GM23338 (cell line): ENCODE measurements at regions not wholly inside any gene's neighbourhood (a gene's known extent, or its start where the extent isn't known, plus 50 kb on each side); places are given as distances from the start of the nearest gene placed in this dataset.

Experiments used
- ATAC-seq: fragments of 200-7000 bp; cut with Tn5 transposase; 3 replicates; pipeline ENCODE4 v1.9.1; 2020
- DNase-seq: peaks from one replicate; pipeline ENCODE4 v3.0.0-alpha.2; 2015; ENCODE audit warnings: low spot score
- H2AFZ ChIP-seq: fragments of 200-600 bp; sonication (generic); 2 replicates; pipeline ENCODE4 v1.8.0; 2016; ENCODE audit warnings: antibody characterized with exemption, mild to moderate bottlenecking, moderate library complexity
- H3F3A ChIP-seq: fragments of 200-600 bp; sonication (generic); replicated peaks from 2 replicates; pipeline ENCODE4 v1.8.0; 2017; ENCODE audit warnings: antibody characterized with exemption, mixed run types, low read depth
- H3K27ac ChIP-seq: fragments of 200-600 bp; sonication (generic); 2 replicates; pipeline ENCODE4 v1.6.1; 2016; ENCODE audit warnings: low read depth
- H3K27me3 ChIP-seq: fragments of 200-600 bp; sonication (generic); 2 replicates; pipeline ENCODE4 v1.8.0; 2016; ENCODE audit warnings: mild to moderate bottlenecking, mixed run types, moderate library complexity; ENCODE audit not compliant: insufficient read depth
- H3K36me3 ChIP-seq: fragments of 200-600 bp; sonication (generic); 2 replicates; pipeline ENCODE4 v1.8.0; 2016; ENCODE audit warnings: mild to moderate bottlenecking; ENCODE audit not compliant: insufficient read depth
- H3K4me1 ChIP-seq: fragments of 200-600 bp; sonication (generic); 2 replicates; pipeline ENCODE4 v1.8.0; 2016; ENCODE audit warnings: mild to moderate bottlenecking, moderate library complexity; ENCODE audit not compliant: insufficient read depth
- H3K4me2 ChIP-seq: fragments of 200-600 bp; sonication (generic); 2 replicates; pipeline ENCODE4 v1.7.1; 2017; ENCODE audit warnings: mixed run types
- H3K4me3 ChIP-seq: fragments of 200-600 bp; sonication (generic); 2 replicates; pipeline ENCODE4 v1.6.1; 2016; ENCODE audit warnings: mixed run types
- H3K79me2 ChIP-seq: fragments of 200-600 bp; sonication (generic); replicated peaks from 2 replicates; pipeline ENCODE4 v1.8.0; 2017; ENCODE audit warnings: mild to moderate bottlenecking; ENCODE audit not compliant: insufficient read depth
- H3K9me2 ChIP-seq: fragments of 200-600 bp; sonication (generic); 2 replicates; pipeline ENCODE4 v1.8.0; 2017; ENCODE audit not compliant: insufficient read depth
- H4K20me1 ChIP-seq: fragments of 200-600 bp; sonication (generic); replicated peaks from 2 replicates; pipeline ENCODE4 v1.8.0; 2017; ENCODE audit warnings: mild to moderate bottlenecking; ENCODE audit not compliant: insufficient read depth
- H3K27ac Mint-ChIP-seq: 2 replicates; pipeline ENCODE4 v1.8.0; 2020; ENCODE audit warnings: inconsistent platforms, mild to moderate bottlenecking, moderate library complexity, mixed read lengths
- H3K27me3 Mint-ChIP-seq: 3 replicates; pipeline ENCODE4 v1.8.0; 2022; ENCODE audit warnings: low read depth, mild to moderate bottlenecking, moderate library complexity, mixed read lengths, inconsistent platforms; ENCODE audit not compliant: insufficient read depth, poor library complexity
- H3K36me3 Mint-ChIP-seq: 3 replicates; pipeline ENCODE4 v1.8.0; 2021; ENCODE audit warnings: low read depth, mild to moderate bottlenecking, inconsistent platforms, moderate library complexity, mixed read lengths
- H3K4me1 Mint-ChIP-seq: 3 replicates; pipeline ENCODE4 v1.8.0; 2020; ENCODE audit warnings: mild to moderate bottlenecking, inconsistent platforms, mixed read lengths
- H3K4me3 Mint-ChIP-seq: 3 replicates; pipeline ENCODE4 v1.8.0; 2021; ENCODE audit warnings: moderate library complexity, mild to moderate bottlenecking, inconsistent platforms, mixed read lengths
- H3K9me3 Mint-ChIP-seq: 3 replicates; pipeline ENCODE4 v1.8.0; 2020; ENCODE audit warnings: moderate library complexity, mild to moderate bottlenecking, inconsistent platforms, mixed read lengths
- ETS1 ChIP-seq: IDR thresholded peaks from 2 replicates; pipeline ENCODE4 v1.6.1; 2016; ENCODE audit warnings: antibody characterized with exemption
- EZH2 ChIP-seq: fragments of 200-600 bp; sonication (generic); IDR thresholded peaks from one replicate; pipeline ENCODE4 v1.8.0; 2017; ENCODE audit warnings: antibody characterized with exemption, mild to moderate bottlenecking, low read depth; ENCODE audit not compliant: unreplicated experiment
- EZH2phosphoT487 ChIP-seq: fragments of 200-600 bp; sonication (generic); IDR thresholded peaks from one replicate; pipeline ENCODE4 v1.8.1; 2018; ENCODE audit warnings: antibody characterized with exemption; ENCODE audit not compliant: unreplicated experiment
- ZNF462 ChIP-seq: fragments of 250-450 bp; sonication (Bioruptor Pico); IDR thresholded peaks from 2 replicates; pipeline ENCODE4 v1.5.0; 2020; ENCODE audit warnings: mild to moderate bottlenecking, moderate library complexity

GRCh38 chr2:221255862-221256261 lies 316.2 kb downstream of the EPHA4 start:
- H3K79me2 ChIP-seq, result no peaks in the 10 kb centered on the region
- H3K36me3 ChIP-seq, result no peaks in the 10 kb centered on the region; the same call in 1 of the 2 replicates
- peaks cover 21% of the 10 kb centered on the region for H3K4me1 ChIP-seq
- no peak overlapping the region for H3K4me3 ChIP-seq
- ATAC-seq (peak; percentile 92), DNase-seq (peak; percentile 70)
- H3K36me3 Mint-ChIP-seq, result peaks cover 3% of the 10 kb centered on the region; the same call in 2 of the 3 replicates
- H3K9me2 ChIP-seq, result no peaks in the 10 kb centered on the region
- peak overlapping the region; percentile 44 for H3K4me2 ChIP-seq
- H3K27me3 Mint-ChIP-seq, result no peaks in the 10 kb centered on the region
- TF ChIP-seq ETS1 (no peak), EZH2phosphoT487 (no peak), ZNF462 (CRISPR knock-in tag) (peak; percentile 56)
- no peaks in the 10 kb centered on the region for H4K20me1 ChIP-seq
- no peak overlapping the region; the same call in 1 of the 2 replicates for H3K27ac Mint-ChIP-seq
- H3K4me1 Mint-ChIP-seq, result peaks cover 20% of the 10 kb centered on the region
- H2AFZ ChIP-seq, result peak overlapping the region; percentile 60; the same call in 1 of the 2 replicates
- H3K27me3 ChIP-seq, result no peaks in the 10 kb centered on the region
- H3K4me3 Mint-ChIP-seq, result no peak overlapping the region
- H3F3A ChIP-seq, result no peaks in the 10 kb centered on the region
- H3K9me3 Mint-ChIP-seq, result peaks cover 4% of the 10 kb centered on the region; the same call in 2 of the 3 replicates
- H3K27ac ChIP-seq, result no peak overlapping the region

- ATAC-seq, result no peak
- TF ChIP-seq EZH2phosphoT487, result no peak
- TF ChIP-seq EZH2, result no peak
- TF ChIP-seq ZNF462 (CRISPR knock-in tag), result no peak
These were observed 313.6 kb downstream of the EPHA4 start for GRCh38 chr2:221258464-221258863.

More at GRCh38 chr2:221258464-221258863, 313.6 kb downstream of the EPHA4 start:
- H3K9me2 ChIP-seq, result no peaks in the 10 kb centered on the region; the same call in 1 of the 2 replicates
- H3K9me3 Mint-ChIP-seq, result peaks cover 4% of the 10 kb centered on the region; the same call in 2 of the 3 replicates
- H3K27me3 Mint-ChIP-seq, result no peaks in the 10 kb centered on the region
- H3K4me3 Mint-ChIP-seq, result no peak overlapping the region
- no peaks in the 10 kb centered on the region; the same call in 1 of the 2 replicates for H3K36me3 ChIP-seq
- H3K27me3 ChIP-seq, result no peaks in the 10 kb centered on the region
- no peak for DNase-seq
- H3K4me1 ChIP-seq, result peaks cover 21% of the 10 kb centered on the region
- H3K36me3 Mint-ChIP-seq, result peaks cover 3% of the 10 kb centered on the region; the same call in 2 of the 3 replicates
- no peaks in the 10 kb centered on the region for H4K20me1 ChIP-seq
- H3K27ac ChIP-seq, result no peak overlapping the region
- H3K4me3 ChIP-seq, result no peak overlapping the region
- H3K79me2 ChIP-seq, result no peaks in the 10 kb centered on the region
- H3F3A ChIP-seq, result no peaks in the 10 kb centered on the region
- no peak overlapping the region for H2AFZ ChIP-seq
- no peak overlapping the region for H3K4me2 ChIP-seq
- peaks cover 20% of the 10 kb centered on the region for H3K4me1 Mint-ChIP-seq
- no peak overlapping the region for H3K27ac Mint-ChIP-seq
